ENCODE measurements at regions not wholly inside any gene's neighbourhood (a gene's known extent, or its start where the extent isn't known, plus 50 kb on each side); places are given as distances from the start of the nearest gene placed in this dataset.
"Not testable (repeated sequence)": the region's sequence is repeated elsewhere in the genome, so short reads cannot be mapped to it uniquely, and the experiment has no call there.

- no peaks in the 10 kb centered on the region for H3K9me3 ChIP-seq (ENCODE audit: control insufficient read depth, low read length)
- H2AFZ ChIP-seq, result no peak overlapping the region
- H3K36me3 ChIP-seq (ENCODE audit: control insufficient read depth, insufficient read depth, low read length), result no peaks in the 10 kb centered on the region
- no peaks in the 10 kb centered on the region for H3K79me2 ChIP-seq
- no peak overlapping the region for H3K4me2 ChIP-seq (ENCODE audit: low read length)
- H3K27ac ChIP-seq, result no peak overlapping the region
- TF ChIP-seq CTCF (IDR thresholded peaks at IDR 0.05), result no peak
- no peak overlapping the region for H3K9ac ChIP-seq
- no peaks in the 10 kb centered on the region for H3K27me3 ChIP-seq (ENCODE audit: control insufficient read depth, insufficient read depth, low read length)
- H3K4me1 ChIP-seq, result no peaks in the 10 kb centered on the region
- H3K4me3 ChIP-seq (ENCODE audit: low read depth, low read length), result no peak overlapping the region
Measured at GRCh38 chr1:244303610-244303969, 148.1 kb downstream of the ADSS2 start.

- Histone ChIP-seq H3K4me2 (ENCODE audit: low read length) (no peak overlapping the region), H2AFZ (no peak overlapping the region), H3K27ac (no peak overlapping the region), H3K79me2 (no peaks in the 10 kb centered on the region), H3K36me3 (ENCODE audit: control insufficient read depth, insufficient read depth, low read length) (no peaks in the 10 kb centered on the region), H3K27me3 (ENCODE audit: control insufficient read depth, insufficient read depth, low read length) (no peaks in the 10 kb centered on the region), H3K9ac (no peak overlapping the region), H3K9me3 (ENCODE audit: control insufficient read depth, low read length) (no peaks in the 10 kb centered on the region), H3K4me3 (ENCODE audit: low read depth, low read length) (no peak overlapping the region), H3K4me1 (no peaks in the 10 kb centered on the region)
- TF ChIP-seq CTCF (IDR thresholded peaks at IDR 0.05), result no peak
Measured at GRCh38 chr1:244304156-244304555, 147.6 kb downstream of the ADSS2 start.

DNA sequence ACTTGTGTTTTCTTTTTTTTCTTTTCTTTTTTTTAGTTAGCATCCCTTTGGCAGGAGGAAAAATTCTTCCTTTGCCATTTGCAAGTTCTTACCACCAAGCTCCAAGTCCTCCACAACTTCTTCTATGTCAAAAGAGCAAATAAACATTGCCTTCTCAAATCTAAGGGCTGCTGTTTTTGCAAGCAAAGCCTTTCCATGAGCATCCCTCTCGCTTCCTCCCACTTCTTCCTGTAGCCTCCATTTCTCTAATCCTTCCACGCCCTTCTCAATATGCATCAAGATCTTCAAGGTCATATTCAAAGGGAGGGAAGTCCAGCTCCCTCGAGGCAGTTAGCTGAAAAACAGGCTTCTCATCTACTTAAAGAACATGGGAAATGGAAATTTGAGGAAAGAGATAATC is 147.1 kb downstream of the ADSS2 start:
- no peaks in the 10 kb centered on the region for H3K79me2 ChIP-seq

GRCh38 chr1:244305776-244306341 is 145.8 kb downstream of the ADSS2 start:
- H3K4me2 ChIP-seq (ENCODE audit: low read length), result no peak overlapping the region
- H3K27me3 ChIP-seq (ENCODE audit: control insufficient read depth, insufficient read depth, low read length), result no peaks in the 10 kb centered on the region
- no peak overlapping the region for H3K4me3 ChIP-seq (ENCODE audit: low read depth, low read length)
- H3K27ac ChIP-seq, result no peak overlapping the region
- no peaks in the 10 kb centered on the region for H3K9me3 ChIP-seq (ENCODE audit: control insufficient read depth, low read length)
- no peak for TF ChIP-seq CTCF (IDR thresholded peaks at IDR 0.05)
- no peak overlapping the region for H2AFZ ChIP-seq
- H3K36me3 ChIP-seq (ENCODE audit: control insufficient read depth, insufficient read depth, low read length), result no peaks in the 10 kb centered on the region
- H3K9ac ChIP-seq, result no peak overlapping the region
- H3K79me2 ChIP-seq, result no peaks in the 10 kb centered on the region
- H3K4me1 ChIP-seq, result no peaks in the 10 kb centered on the region

More for the DNA sequence above, 147.1 kb downstream of the ADSS2 start:
- Histone ChIP-seq H2AFZ (no peak overlapping the region), H3K9me3 (ENCODE audit: control insufficient read depth, low read length) (no peaks in the 10 kb centered on the region), H3K27me3 (ENCODE audit: control insufficient read depth, insufficient read depth, low read length) (no peaks in the 10 kb centered on the region), H3K9ac (no peak overlapping the region), H3K4me3 (ENCODE audit: low read depth, low read length) (no peak overlapping the region), H3K36me3 (ENCODE audit: control insufficient read depth, insufficient read depth, low read length) (no peaks in the 10 kb centered on the region), H3K4me1 (no peaks in the 10 kb centered on the region), H3K27ac (no peak overlapping the region), H3K4me2 (ENCODE audit: low read length) (no peak overlapping the region)
- TF ChIP-seq CTCF (IDR thresholded peaks at IDR 0.05), result no peak

- no peak for TF ChIP-seq CTCF (IDR thresholded peaks at IDR 0.05)
- Histone ChIP-seq H3K27me3 (ENCODE audit: control insufficient read depth, insufficient read depth, low read length) (no peaks in the 10 kb centered on the region), H3K9me3 (ENCODE audit: control insufficient read depth, low read length) (no peaks in the 10 kb centered on the region), H3K27ac (no peak overlapping the region), H3K36me3 (ENCODE audit: control insufficient read depth, insufficient read depth, low read length) (no peaks in the 10 kb centered on the region), H3K4me1 (no peaks in the 10 kb centered on the region), H2AFZ (no peak overlapping the region), H3K4me2 (ENCODE audit: low read length) (no peak overlapping the region), H3K79me2 (no peaks in the 10 kb centered on the region), H3K4me3 (ENCODE audit: low read depth, low read length) (no peak overlapping the region), H3K9ac (no peak overlapping the region)
Measured at GRCh38 chr1:244306544-244306943, 145.2 kb downstream of the ADSS2 start.

- not testable (repeated sequence) for H3K9ac ChIP-seq; H3K4me2 ChIP-seq (ENCODE audit: low read length); H3K4me3 ChIP-seq (ENCODE audit: low read depth, low read length); H3K27ac ChIP-seq; H3K27me3 ChIP-seq (ENCODE audit: control insufficient read depth, insufficient read depth, low read length); H3K79me2 ChIP-seq; H3K36me3 ChIP-seq (ENCODE audit: control insufficient read depth, insufficient read depth, low read length); H3K9me3 ChIP-seq (ENCODE audit: control insufficient read depth, low read length); H2AFZ ChIP-seq; H3K4me1 ChIP-seq
Measured at GRCh38 chr1:244309191-244309590, 142.5 kb downstream of the ADSS2 start.
